AG08396 (cell line): ENCODE measurements at regions not wholly inside any gene's neighbourhood (a gene's known extent, or its start where the extent isn't known, plus 50 kb on each side); places are given as distances from the start of the nearest gene placed in this dataset.

Source experiments
- DNase-seq: peaks from one replicate; pipeline ENCODE4 v3.0.0; 2012; ENCODE audit warnings: low spot score, mixed read lengths

- DNase-seq: no peak
Measured at GRCh38 chr9:19732441-19732951, 56.3 kb downstream of the SLC24A2 start.

GRCh38 chr9:19728101-19728500, 60.7 kb downstream of the SLC24A2 start:
- DNase-seq: no peak

- DNase-seq: no peak
Measured at GRCh38 chr9:19725970-19726369, 62.9 kb downstream of the SLC24A2 start.

- DNase-seq: peak; percentile 10
Measured at GRCh38 chr9:19720377-19720776, 68.5 kb downstream of the SLC24A2 start.

GRCh38 chr9:19703702-19704101, 85.1 kb downstream of the SLC24A2 start:
- no peak for DNase-seq

- DNase-seq: no peak
Measured at GRCh38 chr9:19701991-19702390, 86.8 kb downstream of the SLC24A2 start.

- DNase-seq: no peak
Measured at GRCh38 chr9:19701274-19701673, 87.6 kb downstream of the SLC24A2 start.

GRCh38 chr9:19700699-19701098, 88.1 kb downstream of the SLC24A2 start:
- no peak for DNase-seq

GRCh38 chr9:19699756-19700155, 89.1 kb downstream of the SLC24A2 start:
- DNase-seq: no peak

GRCh38 chr9:19698960-19699359, 89.9 kb downstream of the SLC24A2 start:
- no peak for DNase-seq

- no peak for DNase-seq
Measured at GRCh38 chr9:19694601-19695000, 94.2 kb downstream of the SLC24A2 start.

GRCh38 chr9:19690128-19690527, 98.7 kb downstream of the SLC24A2 start:
- no peak for DNase-seq

- peak; percentile 2 for DNase-seq
Measured at GRCh38 chr9:19689328-19690101, 99.3 kb downstream of the SLC24A2 start.

GRCh38 chr9:19683715-19684114, 105.1 kb downstream of the SLC24A2 start:
- DNase-seq: no peak

- DNase-seq: no peak
Measured at GRCh38 chr9:19682397-19682796, 106.4 kb downstream of the SLC24A2 start.

GRCh38 chr9:19681846-19682245, 107.0 kb downstream of the SLC24A2 start:
- DNase-seq: no peak

GRCh38 chr9:19677924-19678323, 110.9 kb downstream of the SLC24A2 start:
- no peak for DNase-seq

- no peak for DNase-seq
Measured at GRCh38 chr9:19675492-19675891, 113.3 kb downstream of the SLC24A2 start.

- no peak for DNase-seq
Measured at GRCh38 chr9:19666575-19666974, 122.3 kb downstream of the SLC24A2 start.

GRCh38 chr9:19665146-19665863, 123.5 kb downstream of the SLC24A2 start:
- DNase-seq: no peak

- DNase-seq: no peak
Measured at GRCh38 chr9:19663570-19663969, 125.3 kb downstream of the SLC24A2 start.

GRCh38 chr9:19662213-19662612, 126.6 kb downstream of the SLC24A2 start:
- no peak for DNase-seq

- no peak for DNase-seq
Measured at GRCh38 chr9:19660019-19660418, 128.8 kb downstream of the SLC24A2 start.
